Kidney glomerular epithelial cell (primary cell): ENCODE measurements at regions not wholly inside any gene's neighbourhood (a gene's known extent, or its start where the extent isn't known, plus 50 kb on each side); places are given as distances from the start of the nearest gene placed in this dataset.
A peak's percentile ranks its signal among the peaks of the same experiment; 100 is the strongest.
"Not testable (repeated sequence)": the region's sequence is repeated elsewhere in the genome, so short reads cannot be mapped to it uniquely, and the experiment has no call there.

ENCODE experiments used
- DNase-seq: peaks from one replicate; lab custom pipeline; 2025; lab: John Stamatoyannopoulos, UW

GRCh38 chr2:201946746-201947145, 86.9 kb upstream of the FZD7 start:
- DNase-seq, result not testable (repeated sequence)

GRCh38 chr2:201947287-201947686, 86.4 kb upstream of the FZD7 start:
- DNase-seq, result no peak

GRCh38 chr2:201949181-201949926, 84.3 kb upstream of the FZD7 start:
- DNase-seq, result no peak

- no peak for DNase-seq
These were observed 83.8 kb upstream of the FZD7 start for GRCh38 chr2:201949927-201950246.

- no peak for DNase-seq
These were observed 83.0 kb upstream of the FZD7 start for GRCh38 chr2:201950606-201951005.

- no peak for DNase-seq
These were observed 81.5 kb upstream of the FZD7 start for GRCh38 chr2:201952187-201952586.

GRCh38 chr2:201953396-201953795, 80.3 kb upstream of the FZD7 start:
- DNase-seq, result no peak

- no peak for DNase-seq
These were observed 79.8 kb upstream of the FZD7 start for GRCh38 chr2:201953880-201954279.

- DNase-seq, result no peak
These were observed 78.4 kb upstream of the FZD7 start for GRCh38 chr2:201955231-201955630.

- DNase-seq, result peak; percentile 78
These were observed 77.9 kb upstream of the FZD7 start for GRCh38 chr2:201955702-201956141.

- DNase-seq, result no peak
These were observed 77.3 kb upstream of the FZD7 start for GRCh38 chr2:201956361-201956760.

- DNase-seq, result no peak
These were observed 76.6 kb upstream of the FZD7 start for GRCh38 chr2:201957091-201957490.

GRCh38 chr2:201959198-201959597, 74.5 kb upstream of the FZD7 start:
- DNase-seq, result no peak

GRCh38 chr2:201959626-201960025, 74.0 kb upstream of the FZD7 start:
- no peak for DNase-seq

GRCh38 chr2:201960305-201960704, 73.3 kb upstream of the FZD7 start:
- no peak for DNase-seq

GRCh38 chr2:201961401-201961800, 72.3 kb upstream of the FZD7 start:
- DNase-seq, result no peak

GRCh38 chr2:201962774-201963562, 70.7 kb upstream of the FZD7 start:
- DNase-seq, result no peak

- no peak for DNase-seq
These were observed 69.6 kb upstream of the FZD7 start for GRCh38 chr2:201964011-201964410.

- no peak for DNase-seq
These were observed 68.9 kb upstream of the FZD7 start for GRCh38 chr2:201964631-201965206.

- no peak for DNase-seq
These were observed 68.1 kb upstream of the FZD7 start for GRCh38 chr2:201965550-201965949.

- DNase-seq, result no peak
These were observed 66.8 kb upstream of the FZD7 start for GRCh38 chr2:201966691-201967438.

- no peak for DNase-seq
These were observed 65.6 kb upstream of the FZD7 start for GRCh38 chr2:201968050-201968449.
